ENCODE measurements at regions not wholly inside any gene's neighbourhood (a gene's known extent, or its start where the extent isn't known, plus 50 kb on each side); places are given as distances from the start of the nearest gene placed in this dataset.

DNA sequence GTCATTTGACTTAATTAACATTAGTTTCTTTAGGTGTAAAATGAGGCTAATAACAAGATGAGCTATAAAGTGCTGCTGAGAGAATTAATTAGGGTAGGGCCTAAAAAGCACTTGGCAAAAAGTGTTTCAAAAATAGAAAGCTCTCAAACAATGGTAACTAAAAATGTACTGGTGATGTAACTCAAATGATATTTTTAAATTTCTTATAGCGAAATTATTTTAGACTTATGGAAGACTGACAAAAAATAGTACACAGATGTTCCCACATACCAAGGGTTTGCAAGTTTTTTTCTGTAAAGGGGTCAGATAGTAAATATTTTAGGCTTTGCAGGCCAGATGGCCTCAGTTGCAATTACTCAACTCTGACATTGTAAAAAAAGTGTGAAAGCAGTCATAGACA, 190.7 kb upstream of the UFL1 start:
- TF ChIP-seq EZH2phosphoT487 (IDR thresholded peaks at IDR 0.05; ENCODE audit: low read depth, severe bottlenecking, unreplicated experiment) (no peak), EZH2 (IDR thresholded peaks at IDR 0.05; ENCODE audit: borderline replicate concordance) (no peak)
- TF ChIP-seq, protein P1, sequence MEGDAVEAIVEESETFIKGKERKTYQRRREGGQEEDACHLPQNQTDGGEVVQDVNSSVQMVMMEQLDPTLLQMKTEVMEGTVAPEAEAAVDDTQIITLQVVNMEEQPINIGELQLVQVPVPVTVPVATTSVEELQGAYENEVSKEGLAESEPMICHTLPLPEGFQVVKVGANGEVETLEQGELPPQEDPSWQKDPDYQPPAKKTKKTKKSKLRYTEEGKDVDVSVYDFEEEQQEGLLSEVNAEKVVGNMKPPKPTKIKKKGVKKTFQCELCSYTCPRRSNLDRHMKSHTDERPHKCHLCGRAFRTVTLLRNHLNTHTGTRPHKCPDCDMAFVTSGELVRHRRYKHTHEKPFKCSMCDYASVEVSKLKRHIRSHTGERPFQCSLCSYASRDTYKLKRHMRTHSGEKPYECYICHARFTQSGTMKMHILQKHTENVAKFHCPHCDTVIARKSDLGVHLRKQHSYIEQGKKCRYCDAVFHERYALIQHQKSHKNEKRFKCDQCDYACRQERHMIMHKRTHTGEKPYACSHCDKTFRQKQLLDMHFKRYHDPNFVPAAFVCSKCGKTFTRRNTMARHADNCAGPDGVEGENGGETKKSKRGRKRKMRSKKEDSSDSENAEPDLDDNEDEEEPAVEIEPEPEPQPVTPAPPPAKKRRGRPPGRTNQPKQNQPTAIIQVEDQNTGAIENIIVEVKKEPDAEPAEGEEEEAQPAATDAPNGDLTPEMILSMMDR (IDR thresholded peaks at IDR 0.05; ENCODE audit: poor library complexity), result no peak
